Nephron progenitor cell (in vitro differentiated cells): ENCODE measurements at regions not wholly inside any gene's neighbourhood (a gene's known extent, or its start where the extent isn't known, plus 50 kb on each side); places are given as distances from the start of the nearest gene placed in this dataset.

Source experiments
- DNase-seq: peaks from one replicate; pipeline ENCODE4 v3.0.0; 2021
- H3K27ac Mint-ChIP-seq: 2 replicates; pipeline ENCODE4 v1.8.0; 2021; ENCODE audit warnings: mild to moderate bottlenecking, moderate library complexity, mixed read lengths
- H3K27me3 Mint-ChIP-seq: 2 replicates; pipeline ENCODE4 v1.8.0; 2021; ENCODE audit warnings: mild to moderate bottlenecking, low read depth, mixed read lengths; ENCODE audit not compliant: poor library complexity
- H3K36me3 Mint-ChIP-seq: 2 replicates; pipeline ENCODE4 v1.8.0; 2021; ENCODE audit warnings: low read depth, mixed read lengths
- H3K4me1 Mint-ChIP-seq: 2 replicates; pipeline ENCODE4 v1.8.0; 2021; ENCODE audit warnings: mixed read lengths
- H3K4me3 Mint-ChIP-seq: 2 replicates; pipeline ENCODE4 v1.8.0; 2021; ENCODE audit warnings: mild to moderate bottlenecking, moderate library complexity, mixed read lengths
- H3K9me3 Mint-ChIP-seq: 2 replicates; pipeline ENCODE4 v1.8.0; 2021; ENCODE audit warnings: mild to moderate bottlenecking, moderate library complexity, mixed read lengths
- CTCF ChIP-seq: fragments of 200-600 bp; sonication (generic); IDR thresholded peaks from 2 replicates; pipeline ENCODE4 v1.5.0; 2021; ENCODE audit warnings: antibody characterized with exemption

DNA sequence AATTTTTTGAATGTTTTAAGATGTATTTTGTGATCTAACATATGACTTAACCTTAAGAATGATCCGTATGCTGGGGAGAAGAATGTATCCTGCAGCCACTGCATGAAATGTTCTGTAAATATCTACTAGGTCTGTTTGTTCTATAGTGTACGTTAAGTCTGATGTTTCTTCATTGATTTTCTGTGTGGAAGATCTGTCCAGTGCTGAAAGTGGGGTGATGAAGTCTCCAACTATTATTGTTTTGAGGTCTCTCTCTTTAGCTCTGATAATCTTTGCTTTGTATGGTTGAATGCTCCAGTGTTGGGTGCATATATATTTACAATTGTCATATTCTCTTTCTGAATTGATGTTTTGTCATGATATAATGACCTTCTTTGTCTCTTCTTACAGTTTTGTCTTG is 82.5 kb upstream of the LHCGR start:
- H3K27ac Mint-ChIP-seq: no peak overlapping the region
- no peak for TF ChIP-seq CTCF
- no peak overlapping the region for H3K4me3 Mint-ChIP-seq
- H3K4me1 Mint-ChIP-seq: no peaks in the 10 kb centered on the region
- H3K27me3 Mint-ChIP-seq: no peaks in the 10 kb centered on the region
- DNase-seq: no peak
- H3K9me3 Mint-ChIP-seq: peaks cover 17% of the 10 kb centered on the region
- H3K36me3 Mint-ChIP-seq: no peaks in the 10 kb centered on the region

DNA sequence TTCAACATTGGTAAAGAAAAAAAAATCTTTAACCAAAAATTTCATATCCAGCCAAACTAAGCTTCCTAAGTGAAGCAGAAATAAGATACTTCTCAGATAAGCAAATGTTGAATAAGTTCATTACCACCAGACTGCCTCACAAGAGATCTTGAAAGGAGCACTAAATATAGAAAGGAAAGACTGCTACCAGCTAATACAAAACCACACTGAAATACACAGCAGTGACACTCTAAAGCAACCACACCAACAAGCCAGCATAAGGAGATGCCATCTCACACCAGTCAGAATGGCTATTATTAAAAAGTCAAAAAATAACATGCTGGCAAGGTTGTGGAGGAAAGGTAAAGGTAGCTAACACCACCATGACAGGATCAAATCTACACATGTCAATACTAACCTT is 74.0 kb upstream of the LHCGR start:
- Mint-ChIP-seq H3K9me3 (peaks cover 20% of the 10 kb centered on the region), H3K4me1 (no peaks in the 10 kb centered on the region), H3K4me3 (no peak overlapping the region), H3K27me3 (no peaks in the 10 kb centered on the region), H3K27ac (no peak overlapping the region), H3K36me3 (no peaks in the 10 kb centered on the region)
- no peak for TF ChIP-seq CTCF
- no peak for DNase-seq

GRCh38 chr2:48829036-48829435 is 73.5 kb upstream of the LHCGR start:
- TF ChIP-seq CTCF: no peak
- Mint-ChIP-seq H3K27ac (no peak overlapping the region), H3K36me3 (no peaks in the 10 kb centered on the region), H3K27me3 (no peaks in the 10 kb centered on the region), H3K4me1 (no peaks in the 10 kb centered on the region), H3K9me3 (peaks cover 16% of the 10 kb centered on the region), H3K4me3 (no peak overlapping the region)
- DNase-seq: no peak

GRCh38 chr2:48826986-48827385 is 71.5 kb upstream of the LHCGR start:
- H3K4me1 Mint-ChIP-seq: no peaks in the 10 kb centered on the region
- no peak overlapping the region for H3K4me3 Mint-ChIP-seq
- peaks cover 6% of the 10 kb centered on the region for H3K9me3 Mint-ChIP-seq
- H3K27me3 Mint-ChIP-seq: no peaks in the 10 kb centered on the region
- H3K36me3 Mint-ChIP-seq: no peaks in the 10 kb centered on the region
- no peak for TF ChIP-seq CTCF
- H3K27ac Mint-ChIP-seq: no peak overlapping the region
- no peak for DNase-seq

DNA sequence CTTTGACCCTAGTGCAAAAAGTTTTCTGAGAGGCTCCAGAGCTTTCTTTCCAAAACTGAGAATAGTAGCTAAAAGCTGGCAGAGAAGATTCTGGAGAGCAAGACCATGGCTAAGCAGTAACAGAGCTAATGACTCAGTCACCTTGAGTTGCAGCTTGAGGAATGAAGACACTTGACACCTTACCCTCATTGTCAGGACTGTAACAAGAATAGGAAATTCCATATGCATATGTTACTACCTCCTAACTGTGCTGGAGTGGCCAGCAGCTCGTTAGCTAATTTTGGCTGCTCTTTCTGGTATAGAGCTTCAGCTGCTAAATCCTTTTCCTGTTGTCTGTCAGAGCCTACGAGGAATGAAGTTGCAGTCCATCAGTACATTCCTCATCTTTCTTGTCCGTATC is 68.6 kb upstream of the LHCGR start:
- no peaks in the 10 kb centered on the region for H3K36me3 Mint-ChIP-seq
- no peak overlapping the region for H3K4me3 Mint-ChIP-seq
- no peak overlapping the region for H3K27ac Mint-ChIP-seq
- no peaks in the 10 kb centered on the region for H3K9me3 Mint-ChIP-seq
- no peaks in the 10 kb centered on the region for H3K27me3 Mint-ChIP-seq
- no peak for DNase-seq
- no peaks in the 10 kb centered on the region for H3K4me1 Mint-ChIP-seq
- TF ChIP-seq CTCF: no peak

- Mint-ChIP-seq H3K27me3 (no peaks in the 10 kb centered on the region), H3K27ac (no peak overlapping the region), H3K9me3 (no peaks in the 10 kb centered on the region), H3K4me1 (no peaks in the 10 kb centered on the region), H3K4me3 (no peak overlapping the region), H3K36me3 (no peaks in the 10 kb centered on the region)
- TF ChIP-seq CTCF: no peak
- no peak for DNase-seq
Observed at GRCh38 chr2:48819206-48819735, 63.7 kb upstream of the LHCGR start.
